Chondrocyte (in vitro differentiated cells): ENCODE measurements at regions not wholly inside any gene's neighbourhood (a gene's known extent, or its start where the extent isn't known, plus 50 kb on each side); places are given as distances from the start of the nearest gene placed in this dataset.
"Not testable (repeated sequence)": the region's sequence is repeated elsewhere in the genome, so short reads cannot be mapped to it uniquely, and the experiment has no call there.

Experiments
- DNase-seq: peaks from one replicate; pipeline ENCODE4 v3.0.0; 2021; ENCODE audit warnings: mixed read lengths, low spot score
- H3K27ac Mint-ChIP-seq: one replicate; pipeline ENCODE4 v1.8.0; 2021; ENCODE audit warnings: mild to moderate bottlenecking, moderate library complexity, mixed read lengths; ENCODE audit not compliant: unreplicated experiment
- H3K27me3 Mint-ChIP-seq: 2 replicates; pipeline ENCODE4 v1.8.0; 2021; ENCODE audit warnings: low read depth, mixed read lengths
- H3K36me3 Mint-ChIP-seq: 2 replicates; pipeline ENCODE4 v1.8.0; 2021; ENCODE audit warnings: low read depth, mixed read lengths
- H3K4me1 Mint-ChIP-seq: 2 replicates; pipeline ENCODE4 v1.8.0; 2021; ENCODE audit warnings: low read depth, mild to moderate bottlenecking, mixed read lengths
- H3K4me3 Mint-ChIP-seq: one replicate; pipeline ENCODE4 v1.8.0; 2021; ENCODE audit warnings: mild to moderate bottlenecking, moderate library complexity, mixed read lengths; ENCODE audit not compliant: unreplicated experiment
- H3K9me3 Mint-ChIP-seq: 2 replicates; pipeline ENCODE4 v1.8.0; 2021; ENCODE audit warnings: low read depth, mixed read lengths
- TF ChIP-seq, protein P1 (sequence below): fragments of 200-600 bp; sonication (generic); IDR thresholded peaks from 2 replicates; pipeline ENCODE4 v1.5.0; 2021; ENCODE audit warnings: antibody characterized with exemption, mild to moderate bottlenecking, moderate library complexity

DNA sequence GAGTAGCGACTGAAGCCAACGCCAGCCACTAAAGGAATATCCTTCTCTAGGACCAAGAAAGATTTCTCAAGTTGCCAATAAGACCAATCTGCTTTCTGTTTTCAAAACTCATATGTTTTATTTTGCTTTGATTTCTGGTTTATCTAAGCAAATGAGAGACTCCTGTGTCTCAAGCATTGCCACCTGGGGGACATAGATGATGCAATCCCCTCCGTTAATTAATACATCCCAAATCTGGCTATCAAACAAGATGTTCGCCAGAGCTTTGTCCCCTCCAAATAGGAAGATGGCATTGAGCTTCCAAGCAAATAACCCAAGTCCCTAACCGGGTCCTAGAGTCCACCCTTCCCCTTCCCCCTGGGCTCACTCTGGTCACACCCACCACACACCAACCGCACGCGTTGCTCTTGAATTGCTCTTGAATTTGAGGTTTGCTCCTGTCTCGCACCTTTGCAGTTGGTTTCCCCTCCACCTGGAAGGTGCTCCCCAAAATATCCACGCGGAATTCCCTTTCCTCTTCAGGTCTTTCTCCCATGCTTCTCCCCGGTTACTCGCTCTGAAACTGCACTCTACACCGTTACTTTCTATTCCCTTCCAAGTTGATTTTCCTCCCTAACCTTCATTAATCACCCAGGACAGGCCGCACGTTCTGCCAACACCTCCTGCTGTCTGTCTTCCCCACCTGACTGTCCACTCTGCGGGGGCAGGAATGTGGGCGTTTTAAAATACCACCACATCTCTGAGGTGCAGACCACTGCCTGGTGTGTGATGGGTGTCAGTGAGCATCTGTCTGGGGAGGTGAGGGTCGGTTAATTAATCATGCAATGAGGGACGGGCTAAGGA, 64.1 kb upstream of the RNF32 start:
- Mint-ChIP-seq H3K4me1 (no peaks in the 10 kb centered on the region), H3K36me3 (peaks cover 7% of the 10 kb centered on the region), H3K27me3 (peaks cover 4% of the 10 kb centered on the region), H3K27ac (no peak overlapping the region), H3K9me3 (peaks cover 13% of the 10 kb centered on the region), H3K4me3 (no peak overlapping the region)
- DNase-seq, result no peak
- TF ChIP-seq, protein P1, sequence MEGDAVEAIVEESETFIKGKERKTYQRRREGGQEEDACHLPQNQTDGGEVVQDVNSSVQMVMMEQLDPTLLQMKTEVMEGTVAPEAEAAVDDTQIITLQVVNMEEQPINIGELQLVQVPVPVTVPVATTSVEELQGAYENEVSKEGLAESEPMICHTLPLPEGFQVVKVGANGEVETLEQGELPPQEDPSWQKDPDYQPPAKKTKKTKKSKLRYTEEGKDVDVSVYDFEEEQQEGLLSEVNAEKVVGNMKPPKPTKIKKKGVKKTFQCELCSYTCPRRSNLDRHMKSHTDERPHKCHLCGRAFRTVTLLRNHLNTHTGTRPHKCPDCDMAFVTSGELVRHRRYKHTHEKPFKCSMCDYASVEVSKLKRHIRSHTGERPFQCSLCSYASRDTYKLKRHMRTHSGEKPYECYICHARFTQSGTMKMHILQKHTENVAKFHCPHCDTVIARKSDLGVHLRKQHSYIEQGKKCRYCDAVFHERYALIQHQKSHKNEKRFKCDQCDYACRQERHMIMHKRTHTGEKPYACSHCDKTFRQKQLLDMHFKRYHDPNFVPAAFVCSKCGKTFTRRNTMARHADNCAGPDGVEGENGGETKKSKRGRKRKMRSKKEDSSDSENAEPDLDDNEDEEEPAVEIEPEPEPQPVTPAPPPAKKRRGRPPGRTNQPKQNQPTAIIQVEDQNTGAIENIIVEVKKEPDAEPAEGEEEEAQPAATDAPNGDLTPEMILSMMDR, result no peak

DNA sequence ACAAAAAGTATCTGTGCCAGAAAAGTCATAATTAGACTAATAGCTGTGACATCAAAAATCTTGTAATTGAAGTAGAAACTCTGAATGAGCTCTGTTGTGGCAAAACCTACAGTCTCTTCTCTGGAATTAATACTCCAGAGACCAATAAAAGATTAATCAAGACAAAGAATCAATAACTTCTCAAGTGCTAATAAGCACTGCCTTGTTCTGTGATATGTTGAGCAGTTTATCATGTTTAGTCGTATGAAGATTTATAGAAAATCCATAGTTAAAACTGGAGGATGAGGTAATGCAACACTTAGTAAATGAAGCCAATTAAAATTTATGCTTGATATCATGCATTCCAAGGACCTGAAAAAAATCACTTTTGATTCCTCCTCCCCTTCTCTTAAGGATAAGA, 72.3 kb upstream of the RNF32 start:
- DNase-seq, result no peak
- TF ChIP-seq, protein P1, result no peak
- peaks cover 2% of the 10 kb centered on the region for H3K36me3 Mint-ChIP-seq
- no peaks in the 10 kb centered on the region for H3K4me1 Mint-ChIP-seq
- H3K27ac Mint-ChIP-seq, result no peak overlapping the region
- H3K27me3 Mint-ChIP-seq, result no peaks in the 10 kb centered on the region
- H3K9me3 Mint-ChIP-seq, result no peaks in the 10 kb centered on the region
- H3K4me3 Mint-ChIP-seq, result no peak overlapping the region

DNA sequence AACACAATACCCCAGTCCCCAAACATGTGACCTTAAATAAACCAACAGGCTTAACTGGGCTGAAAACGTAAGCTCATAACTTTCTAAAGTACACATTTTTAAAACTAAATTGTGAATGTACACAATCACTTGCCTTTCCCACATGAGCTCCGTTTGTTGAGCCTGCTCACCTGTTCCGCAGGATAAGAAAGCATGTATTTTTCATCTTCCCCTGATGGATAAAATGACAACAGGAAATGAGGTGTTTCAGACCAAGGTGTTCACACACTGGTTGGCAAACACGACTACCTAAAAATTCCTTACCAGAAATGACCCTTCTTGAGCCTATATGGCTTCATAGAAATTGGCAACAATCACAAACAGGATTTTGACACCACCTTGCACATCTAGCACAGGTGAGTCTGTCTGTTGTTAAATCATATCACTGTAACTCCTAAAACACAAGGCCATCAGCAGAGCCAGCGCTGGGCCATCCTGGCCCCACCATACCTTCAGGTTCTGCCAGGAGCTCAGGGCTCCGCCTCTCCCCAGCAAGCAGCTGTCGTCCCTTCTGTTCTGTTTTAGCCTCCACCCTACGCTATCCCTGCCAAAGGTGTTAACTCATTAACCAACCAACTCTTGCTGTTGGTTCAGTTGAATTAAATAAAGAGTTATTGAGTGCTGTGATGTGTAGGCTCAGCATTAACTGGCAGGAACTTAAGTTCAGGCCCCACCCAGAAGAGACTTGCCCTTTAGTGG, 73.6 kb upstream of the RNF32 start:
- no peaks in the 10 kb centered on the region for H3K9me3 Mint-ChIP-seq
- no peaks in the 10 kb centered on the region for H3K27me3 Mint-ChIP-seq
- DNase-seq, result no peak
- TF ChIP-seq, protein P1, result no peak
- H3K27ac Mint-ChIP-seq, result no peak overlapping the region
- no peak overlapping the region for H3K4me3 Mint-ChIP-seq
- H3K36me3 Mint-ChIP-seq, result peaks cover 2% of the 10 kb centered on the region
- H3K4me1 Mint-ChIP-seq, result no peaks in the 10 kb centered on the region

DNA sequence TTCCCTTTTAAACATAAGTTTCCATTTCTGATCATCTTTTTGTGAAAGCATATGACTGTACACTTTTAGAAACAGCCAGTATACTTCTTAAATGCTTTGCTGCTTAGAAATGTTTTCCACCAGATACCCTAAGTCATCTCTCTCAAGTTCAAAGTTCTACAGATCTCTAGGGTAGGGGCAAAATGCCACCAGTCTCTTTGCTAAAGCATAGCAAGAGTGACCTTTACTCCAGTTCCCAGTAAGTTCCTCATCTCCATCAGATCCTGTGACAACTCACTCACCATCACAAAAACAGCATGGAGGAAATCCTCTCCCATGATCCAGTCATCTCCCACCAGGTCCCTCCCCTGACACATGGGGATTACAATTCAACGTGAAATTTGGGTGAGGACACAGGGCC, 75.6 kb upstream of the RNF32 start:
- H3K36me3 Mint-ChIP-seq, H3K9me3 Mint-ChIP-seq, H3K4me1 Mint-ChIP-seq, H3K27ac Mint-ChIP-seq, DNase-seq, H3K27me3 Mint-ChIP-seq, H3K4me3 Mint-ChIP-seq: not testable (repeated sequence)

DNA sequence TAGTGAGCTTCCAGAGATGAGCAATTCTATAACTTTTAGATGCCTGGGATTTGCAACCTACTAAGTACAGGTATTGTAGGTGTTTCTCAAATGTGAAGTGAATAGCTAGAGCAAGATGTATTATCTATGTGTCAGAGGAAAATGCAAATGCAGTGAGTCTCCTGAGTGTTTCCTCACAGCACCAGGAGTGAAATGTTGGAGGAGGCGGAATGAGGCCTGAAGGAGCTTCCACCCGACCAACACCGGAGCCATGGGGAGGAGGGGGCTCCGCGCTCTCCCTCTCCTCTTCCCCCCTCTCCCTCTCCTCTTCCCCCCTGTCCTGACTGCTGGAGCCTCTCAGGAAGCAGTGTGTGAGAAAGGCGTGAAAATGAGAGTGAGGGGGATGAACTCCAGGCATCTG, 79.9 kb upstream of the RNF32 start:
- TF ChIP-seq, protein P1, result no peak
- Mint-ChIP-seq H3K36me3 (no peaks in the 10 kb centered on the region), H3K4me3 (no peak overlapping the region), H3K9me3 (no peaks in the 10 kb centered on the region), H3K27me3 (no peaks in the 10 kb centered on the region), H3K27ac (no peak overlapping the region), H3K4me1 (no peaks in the 10 kb centered on the region)
- DNase-seq, result no peak
